Suprapubic skin (tissue), 4 donors: ENCODE measurements at regions not wholly inside any gene's neighbourhood (a gene's known extent, or its start where the extent isn't known, plus 50 kb on each side); places are given as distances from the start of the nearest gene placed in this dataset.
"Not testable (repeated sequence)": the region's sequence is repeated elsewhere in the genome, so short reads cannot be mapped to it uniquely, and the experiment has no call there.

Experiments used
- CTCF ChIP-seq, 2 donors: fragments of 200-600 bp in 1 of 2; fragments of 450-650 bp in 1 of 2; sonication (generic) in 1 of 2; IDR thresholded peaks; one replicate each; pipeline ENCODE4 v1.5.1; 2016 to 2019; ENCODE audit warnings: antibody characterized with exemption in 2 of 2, mild to moderate bottlenecking in 1 of 2, moderate library complexity in 1 of 2
- EP300 ChIP-seq: sonication (generic); formaldehyde crosslinking; IDR thresholded peaks from one replicate; pipeline ENCODE4 v1.6.1; 2017; ENCODE audit warnings: antibody characterized with exemption
- POLR2A ChIP-seq, 2 donors: fragments of 450-650 bp; IDR thresholded peaks; one replicate each; pipeline ENCODE4 v1.6.1; 2017; ENCODE audit warnings: antibody characterized with exemption in 2 of 2, mild to moderate bottlenecking in 2 of 2, moderate library complexity in 2 of 2
- POLR2AphosphoS5 ChIP-seq, 3 donors: sonication (generic); formaldehyde crosslinking; IDR thresholded peaks; one replicate each; pipeline ENCODE4 v1.6.1; 2017; ENCODE audit warnings: antibody characterized with exemption in 3 of 3

- not testable (repeated sequence) for TF ChIP-seq EP300; POLR2A (IDR thresholded peaks at IDR 0.05); POLR2AphosphoS5 (IDR thresholded peaks at IDR 0.05); CTCF (IDR thresholded peaks at IDR 0.05)
Observed at GRCh38 chr15:44856284-44856683, 100.2 kb upstream of the TERB2 start.
